Endothelial cell of umbilical vein (primary cell): ENCODE measurements at regions not wholly inside any gene's neighbourhood (a gene's known extent, or its start where the extent isn't known, plus 50 kb on each side); places are given as distances from the start of the nearest gene placed in this dataset.

ENCODE experiments used
- BruUV-seq: library from RNA; stranded (reverse); fragments of 400-500 nt; replicated peaks from 2 replicates; lab custom pipeline; 2021; lab: Mats Ljungman, UMichigan
- CTCF ChIA-PET: fragments of 300-600, 350-600 bp; sonication (Branson Sonifier 250); formaldehyde crosslinking; loops from one replicate; lab custom pipeline; 2021; ENCODE audit warnings: antibody characterized with exemption, inconsistent platforms; lab: Charles Lee
- POLR2A ChIA-PET: fragments of 300-600, 350-600 bp; sonication (Branson Sonifier 250); formaldehyde crosslinking; loops from one replicate; lab custom pipeline; 2021; ENCODE audit warnings: antibody characterized with exemption, inconsistent platforms; lab: Charles Lee
- DNase-seq: peaks from one replicate; pipeline ENCODE4 v3.0.0-alpha.2; 2011; ENCODE audit warnings: low read depth, low spot score
- FAIRE-seq: peaks from 2 replicates; lab custom pipeline; 2011; peaks lifted over from hg19 to GRCh38; lab: Jason Lieb, UNC
- H2AFZ ChIP-seq: 2 replicates; pipeline ENCODE4 v1.6.0; 2012; ENCODE audit warnings: low read depth, low read length, control low read depth, inconsistent platforms
- H3K27ac ChIP-seq: 2 replicates; pipeline ENCODE4 v1.5.1; 2011; ENCODE audit warnings: low read depth, mild to moderate bottlenecking, control low read depth, low read length, moderate library complexity; ENCODE audit not compliant: insufficient read depth
- H3K27me3 ChIP-seq, 2 experiments: 2 replicates each; pipeline versions ENCODE4 v1.6.0 to v1.6.1; 2011; ENCODE audit warnings: low read length in 2 of 2, mixed read lengths in 1 of 2; ENCODE audit not compliant: control insufficient read depth in 2 of 2, insufficient read depth in 2 of 2
- H3K36me3 ChIP-seq, 2 experiments: 2 replicates in 1 of 2; 3 replicates in 1 of 2; pipeline ENCODE4 v1.5.1; 2011; ENCODE audit warnings: low read length in 2 of 2, mild to moderate bottlenecking in 1 of 2, moderate library complexity in 1 of 2; ENCODE audit not compliant: control insufficient read depth in 2 of 2, insufficient read depth in 2 of 2; ENCODE audit errors: extremely low read depth in 1 of 2
- H3K4me1 ChIP-seq: 3 replicates; pipeline ENCODE4 v1.5.1; 2011; ENCODE audit warnings: mild to moderate bottlenecking, low read length; ENCODE audit not compliant: control insufficient read depth, insufficient read depth; ENCODE audit errors: extremely low read depth
- H3K4me2 ChIP-seq: 2 replicates; pipeline ENCODE4 v1.6.1; 2011; ENCODE audit warnings: low read length, control low read depth, mixed read lengths; ENCODE audit not compliant: insufficient read depth
- H3K4me3 ChIP-seq, 3 experiments: fragments of 200-600 bp in 1 of 3; sonication (generic), shearing (Covaris generic) in 1 of 3; replicated peaks in 1 of 3; 2 replicates each; pipeline ENCODE4 v1.5.1; 2011 to 2016; ENCODE audit warnings: control low read depth in 3 of 3, low read length in 3 of 3, mild to moderate bottlenecking in 2 of 3, inconsistent platforms in 1 of 3, low read depth in 1 of 3, moderate library complexity in 1 of 3; ENCODE audit not compliant: insufficient read depth in 1 of 3
- H3K79me2 ChIP-seq: 2 replicates; pipeline ENCODE4 v1.6.0; 2012; ENCODE audit warnings: low read length, inconsistent platforms; ENCODE audit not compliant: control insufficient read depth, insufficient read depth
- H3K9ac ChIP-seq: replicated peaks from 2 replicates; pipeline ENCODE3; 2011; ENCODE audit warnings: low read length, control low read depth; ENCODE audit not compliant: insufficient read depth; ENCODE audit errors: extremely low read depth
- H3K9me1 ChIP-seq: replicated peaks from 3 replicates; pipeline ENCODE4 v1.6.0; 2011; ENCODE audit warnings: mild to moderate bottlenecking, low read length; ENCODE audit not compliant: control insufficient read depth, insufficient read depth; ENCODE audit errors: extremely low read depth
- H3K9me3 ChIP-seq: replicated peaks from 2 replicates; pipeline ENCODE4 v1.5.1; 2012; ENCODE audit warnings: low read length, inconsistent platforms; ENCODE audit not compliant: control insufficient read depth, insufficient read depth
- H4K20me1 ChIP-seq: replicated peaks from 2 replicates; pipeline ENCODE3; 2011; ENCODE audit warnings: mild to moderate bottlenecking, low read length; ENCODE audit not compliant: control insufficient read depth, insufficient read depth; ENCODE audit errors: extremely low read depth
- EZH2 ChIP-seq: IDR thresholded peaks from 2 replicates; pipeline ENCODE4 v1.6.1; 2012; ENCODE audit warnings: borderline replicate concordance, low read depth, mild to moderate bottlenecking, moderate library complexity, low read length, inconsistent platforms; ENCODE audit not compliant: severe bottlenecking
- FOS ChIP-seq: IDR thresholded peaks from 2 replicates; pipeline ENCODE4 v1.6.1; 2011; ENCODE audit warnings: mild to moderate bottlenecking, low read length, moderate library complexity, borderline replicate concordance; ENCODE audit not compliant: insufficient read depth
- GATA2 ChIP-seq: IDR thresholded peaks from 2 replicates; pipeline ENCODE4 v1.7.0; 2011; ENCODE audit warnings: low read depth, mild to moderate bottlenecking, moderate library complexity, mixed read lengths, low read length; ENCODE audit not compliant: insufficient read length, insufficient read depth
- JUN ChIP-seq: IDR thresholded peaks from 2 replicates; pipeline ENCODE4 v1.6.1; 2011; ENCODE audit warnings: borderline replicate concordance, low read depth; ENCODE audit not compliant: insufficient read length, insufficient read depth
- MYC ChIP-seq: IDR thresholded peaks from one replicate; pipeline ENCODE4 v1.6.1; 2011; ENCODE audit warnings: mild to moderate bottlenecking, low read depth, low read length
- POLR2A ChIP-seq: IDR thresholded peaks from 2 replicates; pipeline ENCODE4 v1.6.1; 2012; ENCODE audit warnings: low read depth, mild to moderate bottlenecking, control low read depth, low read length
- POLR2AphosphoS5 ChIP-seq: IDR thresholded peaks from 2 replicates; pipeline ENCODE4 v1.6.1; 2012; ENCODE audit warnings: low read depth, mild to moderate bottlenecking, control low read depth, low read length, moderate library complexity; ENCODE audit not compliant: insufficient read depth
- dilution Hi-C: fragments of 300-500 bp; cut with MboI; formaldehyde crosslinking; loops from one replicate; pipeline ENCODE4 v1.15.0; 2019; ENCODE audit warnings: low sequenced_read_pairs; ENCODE audit not compliant: extremely low pct_ligation_motif_present
- intact Hi-C: fragments of 100-400 bp; cut with micrococcal nuclease; formaldehyde crosslinking; loops from one replicate; pipeline ENCODE4 v1.10.0; 2022
- TF ChIP-seq, protein P1 (sequence below): IDR thresholded peaks from 2 replicates; pipeline ENCODE4 v1.6.1; 2011; ENCODE audit not compliant: insufficient read depth, insufficient read length
- TF ChIP-seq, protein P2 (sequence below), 2 donors: IDR thresholded peaks; 1 replicate in 1 of 2; 2 replicates in 1 of 2; pipeline ENCODE4 v1.5.1; 2011; ENCODE audit warnings: low read length in 2 of 2, mild to moderate bottlenecking in 2 of 2, moderate library complexity in 2 of 2, control low read depth in 1 of 2, inconsistent platforms in 1 of 2, low read depth in 1 of 2; ENCODE audit not compliant: insufficient read depth in 1 of 2; ENCODE audit errors: extremely low read depth in 1 of 2

DNA sequence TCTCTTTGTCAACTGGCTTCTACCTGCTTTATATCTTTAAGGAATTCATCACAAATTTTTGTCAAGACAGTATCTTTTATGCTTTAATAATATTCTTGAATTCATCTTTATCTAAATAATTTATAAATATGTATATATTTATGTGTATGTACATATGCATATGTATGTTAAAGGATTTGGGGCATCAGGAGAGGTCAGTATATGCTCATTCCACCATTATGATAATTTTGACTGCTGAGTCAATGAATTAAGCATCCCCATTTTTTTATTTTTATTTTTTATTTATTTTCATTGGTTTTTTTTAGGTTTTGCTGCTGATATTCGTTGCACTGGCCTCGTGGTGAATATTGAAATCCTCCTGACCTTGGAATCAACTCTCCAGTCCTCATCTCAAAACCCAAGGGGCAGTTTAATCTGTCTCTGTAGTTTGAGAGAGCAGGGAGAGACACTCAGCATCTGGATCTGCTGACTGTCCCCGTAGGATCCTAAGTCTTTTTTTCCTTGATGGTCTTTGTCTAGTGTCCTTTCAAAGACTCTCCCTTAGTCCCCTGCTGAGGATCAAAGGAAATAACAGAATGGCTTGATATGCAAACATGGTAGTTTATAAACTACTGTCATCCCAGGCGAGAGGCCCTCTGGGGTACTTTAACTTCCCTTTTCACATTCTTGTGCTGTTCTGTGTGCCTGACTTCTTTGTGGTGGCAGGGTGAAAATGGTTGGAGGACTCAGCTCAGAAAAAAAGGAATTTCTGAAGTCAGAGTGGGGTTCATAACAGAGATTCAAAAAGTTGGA lies 218.7 kb downstream of the DIO2 start:
- intact Hi-C loops: no loop called here
- POLR2A ChIA-PET: no interaction called here

More for the DNA sequence above, 218.7 kb downstream of the DIO2 start:
- CTCF ChIA-PET: no interaction called here
- H3K4me1 ChIP-seq: no peaks in the 10 kb centered on the region
- no peaks in the 10 kb centered on the region for H3K27me3 ChIP-seq
- no peaks in the 10 kb centered on the region for H3K9me1 ChIP-seq
- BruUV-seq: no TSS peak
- no peak overlapping the region for H3K27ac ChIP-seq
- H4K20me1 ChIP-seq: no peaks in the 10 kb centered on the region
- H3K9ac ChIP-seq: no peak overlapping the region
- no peaks in the 10 kb centered on the region for H3K79me2 ChIP-seq
- TF ChIP-seq, protein P1, sequence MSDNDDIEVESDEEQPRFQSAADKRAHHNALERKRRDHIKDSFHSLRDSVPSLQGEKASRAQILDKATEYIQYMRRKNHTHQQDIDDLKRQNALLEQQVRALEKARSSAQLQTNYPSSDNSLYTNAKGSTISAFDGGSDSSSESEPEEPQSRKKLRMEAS: no peak
- TF ChIP-seq JUN (no peak), POLR2A (no peak), POLR2AphosphoS5 (no peak), GATA2 (no peak), EZH2 (no peak), FOS (no peak), MYC (no peak)
- TF ChIP-seq, protein P2, sequence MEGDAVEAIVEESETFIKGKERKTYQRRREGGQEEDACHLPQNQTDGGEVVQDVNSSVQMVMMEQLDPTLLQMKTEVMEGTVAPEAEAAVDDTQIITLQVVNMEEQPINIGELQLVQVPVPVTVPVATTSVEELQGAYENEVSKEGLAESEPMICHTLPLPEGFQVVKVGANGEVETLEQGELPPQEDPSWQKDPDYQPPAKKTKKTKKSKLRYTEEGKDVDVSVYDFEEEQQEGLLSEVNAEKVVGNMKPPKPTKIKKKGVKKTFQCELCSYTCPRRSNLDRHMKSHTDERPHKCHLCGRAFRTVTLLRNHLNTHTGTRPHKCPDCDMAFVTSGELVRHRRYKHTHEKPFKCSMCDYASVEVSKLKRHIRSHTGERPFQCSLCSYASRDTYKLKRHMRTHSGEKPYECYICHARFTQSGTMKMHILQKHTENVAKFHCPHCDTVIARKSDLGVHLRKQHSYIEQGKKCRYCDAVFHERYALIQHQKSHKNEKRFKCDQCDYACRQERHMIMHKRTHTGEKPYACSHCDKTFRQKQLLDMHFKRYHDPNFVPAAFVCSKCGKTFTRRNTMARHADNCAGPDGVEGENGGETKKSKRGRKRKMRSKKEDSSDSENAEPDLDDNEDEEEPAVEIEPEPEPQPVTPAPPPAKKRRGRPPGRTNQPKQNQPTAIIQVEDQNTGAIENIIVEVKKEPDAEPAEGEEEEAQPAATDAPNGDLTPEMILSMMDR (IDR thresholded peaks at IDR 0.05; ENCODE audit: extremely low read depth in 1 of 2, insufficient read depth in 1 of 2, low read depth in 1 of 2, low read length in 2 of 2): no peak
- peaks cover 2% of the 10 kb centered on the region for H3K9me3 ChIP-seq
- H3K4me3 ChIP-seq: no peak overlapping the region
- H2AFZ ChIP-seq: no peak overlapping the region
- FAIRE-seq: no peak
- H3K4me2 ChIP-seq: no peak overlapping the region
- dilution Hi-C loops: no loop called here
- DNase-seq: no peak
- H3K36me3 ChIP-seq: no peaks in the 10 kb centered on the region
